ENCODE measurements at regions not wholly inside any gene's neighbourhood (a gene's known extent, or its start where the extent isn't known, plus 50 kb on each side); places are given as distances from the start of the nearest gene placed in this dataset.

- TF ChIP-seq EZH2 (IDR thresholded peaks at IDR 0.05; ENCODE audit: borderline replicate concordance, insufficient read depth, low read depth, low read length, poor library complexity, severe bottlenecking): no peak
- TF ChIP-seq CTCF (IDR thresholded peaks at IDR 0.05): no peak
These were observed 58.1 kb upstream of the HSPB3 start for GRCh38 chr5:54397420-54397819.
